PC-3 (cell line): ENCODE measurements at regions not wholly inside any gene's neighbourhood (a gene's known extent, or its start where the extent isn't known, plus 50 kb on each side); places are given as distances from the start of the nearest gene placed in this dataset.

ENCODE experiments used
- EZH2phosphoT487 ChIP-seq: fragments of 300-600 bp; sonication (generic); IDR thresholded peaks from 2 replicates; pipeline ENCODE4 v1.6.1; 2018; ENCODE audit warnings: mild to moderate bottlenecking, antibody characterized with exemption, low read length, borderline replicate concordance
- TF ChIP-seq, protein P1 (sequence below): fragments of 300-600 bp; sonication (generic); conservative IDR thresholded peaks from 2 replicates; pipeline ENCODE4 v1.5.1; 2017; ENCODE audit warnings: antibody characterized with exemption, low read depth, mild to moderate bottlenecking, low read length

DNA sequence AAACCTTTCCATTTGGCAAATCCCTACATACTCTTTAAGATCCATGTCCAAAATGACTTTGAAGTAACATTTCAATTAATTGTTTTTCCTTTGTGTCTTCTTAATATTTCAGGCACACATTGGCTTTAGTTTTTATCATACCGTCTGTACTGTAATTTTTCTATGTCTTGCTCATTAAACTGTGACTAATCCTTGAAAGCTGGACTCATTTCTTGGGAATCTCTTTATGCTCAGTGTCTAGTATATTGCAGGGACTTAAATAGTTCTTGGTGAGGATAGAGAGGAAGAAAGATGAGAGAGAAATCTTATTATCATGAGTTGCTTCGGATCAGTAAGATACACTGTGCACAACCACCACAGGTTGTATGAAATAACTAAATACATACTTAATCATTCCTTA is 448.3 kb upstream of the ST6GAL2 start:
- TF ChIP-seq, protein P1, sequence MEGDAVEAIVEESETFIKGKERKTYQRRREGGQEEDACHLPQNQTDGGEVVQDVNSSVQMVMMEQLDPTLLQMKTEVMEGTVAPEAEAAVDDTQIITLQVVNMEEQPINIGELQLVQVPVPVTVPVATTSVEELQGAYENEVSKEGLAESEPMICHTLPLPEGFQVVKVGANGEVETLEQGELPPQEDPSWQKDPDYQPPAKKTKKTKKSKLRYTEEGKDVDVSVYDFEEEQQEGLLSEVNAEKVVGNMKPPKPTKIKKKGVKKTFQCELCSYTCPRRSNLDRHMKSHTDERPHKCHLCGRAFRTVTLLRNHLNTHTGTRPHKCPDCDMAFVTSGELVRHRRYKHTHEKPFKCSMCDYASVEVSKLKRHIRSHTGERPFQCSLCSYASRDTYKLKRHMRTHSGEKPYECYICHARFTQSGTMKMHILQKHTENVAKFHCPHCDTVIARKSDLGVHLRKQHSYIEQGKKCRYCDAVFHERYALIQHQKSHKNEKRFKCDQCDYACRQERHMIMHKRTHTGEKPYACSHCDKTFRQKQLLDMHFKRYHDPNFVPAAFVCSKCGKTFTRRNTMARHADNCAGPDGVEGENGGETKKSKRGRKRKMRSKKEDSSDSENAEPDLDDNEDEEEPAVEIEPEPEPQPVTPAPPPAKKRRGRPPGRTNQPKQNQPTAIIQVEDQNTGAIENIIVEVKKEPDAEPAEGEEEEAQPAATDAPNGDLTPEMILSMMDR, result no peak
- no peak for TF ChIP-seq EZH2phosphoT487
